Activated T-helper 2 cell treated with anti-CD3 and anti-CD28 coated beads, Interferon-gamma antibody, Interleukin-2, Interleukin-4, amounts not matched to agents 10 μg/mL and 5 μg/mL and 100 μg/mL, durations not matched to agents 14 hours and 24 hours and 36 hours (primary cell): ENCODE measurements at regions not wholly inside any gene's neighbourhood (a gene's known extent, or its start where the extent isn't known, plus 50 kb on each side); places are given as distances from the start of the nearest gene placed in this dataset.

Source experiments
- DNase-seq: peaks from one replicate; pipeline ENCODE4 v3.0.0; 2021; ENCODE audit warnings: low spot score
- H3K27ac Mint-ChIP-seq: one replicate; pipeline ENCODE4 v1.8.0; 2021; ENCODE audit warnings: mixed read lengths
- H3K27me3 Mint-ChIP-seq: one replicate; pipeline ENCODE4 v1.8.0; 2021; ENCODE audit warnings: low read depth, mixed read lengths
- H3K36me3 Mint-ChIP-seq: one replicate; pipeline ENCODE4 v1.8.0; 2021; ENCODE audit warnings: low read depth, mixed read lengths
- H3K4me1 Mint-ChIP-seq: one replicate; pipeline ENCODE4 v1.8.0; 2021; ENCODE audit warnings: low read depth, mixed read lengths
- H3K4me3 Mint-ChIP-seq: one replicate; pipeline ENCODE4 v1.8.0; 2021; ENCODE audit warnings: low read depth, mild to moderate bottlenecking, moderate library complexity, mixed read lengths
- H3K9me3 Mint-ChIP-seq: one replicate; pipeline ENCODE4 v1.8.0; 2021; ENCODE audit warnings: mixed read lengths
- intact Hi-C: fragments of 100-400 bp; cut with micrococcal nuclease; formaldehyde crosslinking; loops from one replicate; pipeline ENCODE4 v1.15.1; 2023

- intact Hi-C loops = no loop called here
- DNase-seq = no peak
- Mint-ChIP-seq H3K27me3 (no peaks in the 10 kb centered on the region), H3K36me3 (peaks cover 23% of the 10 kb centered on the region), H3K4me3 (peak overlapping the region; percentile 16), H3K27ac (peak overlapping the region; percentile 59), H3K9me3 (no peaks in the 10 kb centered on the region), H3K4me1 (peaks cover 64% of the 10 kb centered on the region)
Measured at GRCh38 chr7:130993671-130994365, 259.8 kb upstream of the KLF14 start.

- Mint-ChIP-seq H3K4me3 (peak overlapping the region; percentile 16), H3K36me3 (peaks cover 25% of the 10 kb centered on the region)
Measured at GRCh38 chr7:130994378-130995115, 260.5 kb upstream of the KLF14 start.

GRCh38 chr7:130995252-130996081 lies 261.5 kb upstream of the KLF14 start:
- Mint-ChIP-seq H3K27ac (peak overlapping the region; percentile 90), H3K9me3 (no peaks in the 10 kb centered on the region), H3K36me3 (peaks cover 32% of the 10 kb centered on the region), H3K27me3 (no peaks in the 10 kb centered on the region), H3K4me3 (no peak overlapping the region), H3K4me1 (peaks cover 68% of the 10 kb centered on the region)
- DNase-seq = no peak
- intact Hi-C loops = loop anchor here (1.0 kb wide), 2 partner anchors 10 to 31 kb away; no protein-coding TSS in a partner anchor

More at GRCh38 chr7:130994378-130995115, 260.5 kb upstream of the KLF14 start:
- Mint-ChIP-seq H3K27me3 (no peaks in the 10 kb centered on the region), H3K4me1 (peaks cover 64% of the 10 kb centered on the region), H3K27ac (peak overlapping the region; percentile 59), H3K9me3 (no peaks in the 10 kb centered on the region)
- no peak for DNase-seq
- intact Hi-C loops = loop anchor here (1.0 kb wide), 1 partner anchor 32 kb away; no protein-coding TSS in a partner anchor

- Mint-ChIP-seq H3K27me3 (no peaks in the 10 kb centered on the region), H3K4me3 (peak overlapping the region; percentile 66), H3K36me3 (peaks cover 31% of the 10 kb centered on the region), H3K4me1 (peaks cover 64% of the 10 kb centered on the region), H3K27ac (peak overlapping the region; percentile 90), H3K9me3 (no peaks in the 10 kb centered on the region)
- intact Hi-C loops = loop anchor here (1.0 kb wide), 1 partner anchor 11 kb away; no protein-coding TSS in a partner anchor
- DNase-seq = no peak
Measured at GRCh38 chr7:130996205-130996832, 262.3 kb upstream of the KLF14 start.

GRCh38 chr7:130996833-130997231 lies 262.8 kb upstream of the KLF14 start:
- H3K4me3 Mint-ChIP-seq = peak overlapping the region; percentile 66
- H3K27me3 Mint-ChIP-seq = no peaks in the 10 kb centered on the region
- intact Hi-C loops = loop anchor here (1.0 kb wide), 5 partner anchors 12 to 84 kb away; no protein-coding TSS in a partner anchor
- H3K27ac Mint-ChIP-seq = peak overlapping the region; percentile 90
- no peaks in the 10 kb centered on the region for H3K9me3 Mint-ChIP-seq
- peaks cover 32% of the 10 kb centered on the region for H3K36me3 Mint-ChIP-seq
- H3K4me1 Mint-ChIP-seq = peaks cover 66% of the 10 kb centered on the region
- no peak for DNase-seq

- Mint-ChIP-seq H3K36me3 (peaks cover 44% of the 10 kb centered on the region), H3K27me3 (no peaks in the 10 kb centered on the region), H3K27ac (peak overlapping the region; percentile 79), H3K4me3 (no peak overlapping the region), H3K9me3 (peaks cover 13% of the 10 kb centered on the region), H3K4me1 (peaks cover 59% of the 10 kb centered on the region)
- intact Hi-C loops = no loop called here
- DNase-seq = no peak
Measured at GRCh38 chr7:130998993-130999602, 265.1 kb upstream of the KLF14 start.

GRCh38 chr7:130999926-131000325 lies 265.9 kb upstream of the KLF14 start:
- Mint-ChIP-seq H3K27ac (peak overlapping the region; percentile 58), H3K27me3 (no peaks in the 10 kb centered on the region), H3K4me1 (peaks cover 54% of the 10 kb centered on the region), H3K9me3 (peaks cover 20% of the 10 kb centered on the region), H3K36me3 (peaks cover 50% of the 10 kb centered on the region), H3K4me3 (no peak overlapping the region)
- DNase-seq = no peak
- intact Hi-C loops = no loop called here

- intact Hi-C loops = no loop called here
- no peak for DNase-seq
- Mint-ChIP-seq H3K4me3 (no peak overlapping the region), H3K36me3 (peaks cover 54% of the 10 kb centered on the region), H3K27me3 (no peaks in the 10 kb centered on the region), H3K4me1 (peaks cover 52% of the 10 kb centered on the region), H3K9me3 (peaks cover 23% of the 10 kb centered on the region), H3K27ac (peak overlapping the region; percentile 26)
Measured at GRCh38 chr7:131000389-131000788, 266.4 kb upstream of the KLF14 start.

- Mint-ChIP-seq H3K4me3 (no peak overlapping the region), H3K9me3 (peaks cover 27% of the 10 kb centered on the region), H3K27me3 (no peaks in the 10 kb centered on the region), H3K36me3 (peaks cover 57% of the 10 kb centered on the region), H3K4me1 (peaks cover 49% of the 10 kb centered on the region), H3K27ac (no peak overlapping the region)
- no peak for DNase-seq
- intact Hi-C loops = no loop called here
Measured at GRCh38 chr7:131000873-131001272, 266.9 kb upstream of the KLF14 start.

- Mint-ChIP-seq H3K4me3 (no peak overlapping the region), H3K27ac (no peak overlapping the region), H3K9me3 (peaks cover 27% of the 10 kb centered on the region)
Measured at GRCh38 chr7:131002600-131002999, 268.6 kb upstream of the KLF14 start.

GRCh38 chr7:131003634-131004033 lies 269.6 kb upstream of the KLF14 start:
- H3K4me1 Mint-ChIP-seq = peaks cover 41% of the 10 kb centered on the region
- intact Hi-C loops = no loop called here
- peaks cover 27% of the 10 kb centered on the region for H3K9me3 Mint-ChIP-seq
- DNase-seq = no peak
- no peak overlapping the region for H3K27ac Mint-ChIP-seq
- H3K4me3 Mint-ChIP-seq = no peak overlapping the region
- peaks cover 56% of the 10 kb centered on the region for H3K36me3 Mint-ChIP-seq
- no peaks in the 10 kb centered on the region for H3K27me3 Mint-ChIP-seq

More at GRCh38 chr7:131002600-131002999, 268.6 kb upstream of the KLF14 start:
- Mint-ChIP-seq H3K4me1 (peaks cover 44% of the 10 kb centered on the region), H3K36me3 (peaks cover 60% of the 10 kb centered on the region), H3K27me3 (no peaks in the 10 kb centered on the region)
- DNase-seq = no peak
- intact Hi-C loops = no loop called here

GRCh38 chr7:131004371-131004770 lies 270.4 kb upstream of the KLF14 start:
- peaks cover 51% of the 10 kb centered on the region for H3K36me3 Mint-ChIP-seq
- H3K4me3 Mint-ChIP-seq = no peak overlapping the region
- H3K27ac Mint-ChIP-seq = no peak overlapping the region
- intact Hi-C loops = no loop called here
- H3K4me1 Mint-ChIP-seq = peaks cover 40% of the 10 kb centered on the region
- peaks cover 27% of the 10 kb centered on the region for H3K9me3 Mint-ChIP-seq
- H3K27me3 Mint-ChIP-seq = no peaks in the 10 kb centered on the region
- DNase-seq = no peak
